K562 (cell line): ENCODE measurements at regions not wholly inside any gene's neighbourhood (a gene's known extent, or its start where the extent isn't known, plus 50 kb on each side); places are given as distances from the start of the nearest gene placed in this dataset.

Experiments used
- ATAC-seq: fragments of 200-7000 bp; cut with Tn5 transposase; 3 replicates; pipeline ENCODE4 v1.9.1; 2020; ENCODE audit warnings: moderate library complexity
- BruUV-seq: library from RNA; stranded (reverse); fragments of 400-500 nt; replicated peaks from 2 replicates; lab custom pipeline; 2021; lab: Mats Ljungman, UMichigan
- CTCF ChIA-PET: fragments of 300-600 bp; formaldehyde crosslinking; extraction: SDS; loops from one replicate; lab custom pipeline; 2021; ENCODE audit warnings: low intra/inter-chr PET ratio; lab: Yijun Ruan, JAX
- POLR2A ChIA-PET: fragments of 300-600, 350-650 bp; sonication (Branson Sonifier 250); formaldehyde crosslinking; extraction: SDS; loops from one replicate; lab custom pipeline; 2021; ENCODE audit warnings: antibody characterized with exemption, inconsistent platforms; lab: Yijun Ruan, JAX
- DNase-seq, 4 experiments: peaks; one replicate each; pipeline versions ENCODE4 v3.0.0 to v3.0.0-alpha.2; 2011 to 2018; ENCODE audit warnings: low spot score in 3 of 4, mixed read lengths in 3 of 4; ENCODE audit errors: extremely low read depth in 1 of 4
- FAIRE-seq: peaks from 2 replicates; lab custom pipeline; 2011; peaks lifted over from hg19 to GRCh38; lab: Jason Lieb, UNC
- H2AFZ ChIP-seq: 2 replicates; pipeline ENCODE4 v1.6.0; 2011; ENCODE audit warnings: low read depth, low read length, control low read depth, inconsistent platforms
- H3K27ac ChIP-seq: fragments of 200-600 bp; 3 replicates; pipeline ENCODE4 v1.8.0; 2011; ENCODE audit warnings: low read depth, mild to moderate bottlenecking, control low read depth, inconsistent platforms, low read length, moderate library complexity, mixed read lengths; ENCODE audit errors: extremely low read depth
- H3K27me3 ChIP-seq, 2 experiments: fragments of 300-600 bp in 1 of 2; 2 replicates in 1 of 2; 3 replicates in 1 of 2; pipeline versions ENCODE4 v1.6.0 to v1.8.0; 2011; ENCODE audit warnings: inconsistent platforms in 2 of 2, low read length in 2 of 2, mild to moderate bottlenecking in 1 of 2, mixed read lengths in 1 of 2, moderate library complexity in 1 of 2; ENCODE audit not compliant: control insufficient read depth in 2 of 2, insufficient read depth in 2 of 2
- H3K36me3 ChIP-seq: fragments of 300-600 bp; 3 replicates; pipeline ENCODE4 v1.8.0; 2011; ENCODE audit warnings: mild to moderate bottlenecking, low read length, inconsistent platforms; ENCODE audit not compliant: control insufficient read depth, insufficient read depth
- H3K4me1 ChIP-seq, 2 experiments: fragments of 200-600 bp in 1 of 2; replicated peaks in 1 of 2; 2 replicates in 1 of 2; 3 replicates in 1 of 2; pipeline versions ENCODE4 v1.5.1 to v1.8.0; 2011; ENCODE audit warnings: inconsistent platforms in 2 of 2, low read length in 2 of 2, mild to moderate bottlenecking in 1 of 2, mixed read lengths in 1 of 2, moderate library complexity in 1 of 2; ENCODE audit not compliant: control insufficient read depth in 2 of 2, insufficient read depth in 2 of 2
- H3K4me2 ChIP-seq: 2 replicates; pipeline ENCODE4 v1.6.1; 2011; ENCODE audit warnings: low read length, control low read depth, inconsistent platforms, mixed read lengths; ENCODE audit not compliant: insufficient read depth
- H3K4me3 ChIP-seq: fragments of 200-600 bp; sonication (generic), shearing (Covaris generic); 2 replicates; pipeline ENCODE4 v1.5.1; 2016; ENCODE audit warnings: control low read depth, inconsistent platforms
- H3K79me2 ChIP-seq: fragments of 200-600 bp; 3 replicates; pipeline ENCODE4 v1.8.0; 2011; ENCODE audit warnings: low read length, inconsistent platforms; ENCODE audit not compliant: control insufficient read depth, insufficient read depth
- H3K9ac ChIP-seq, 2 experiments: 2 replicates each; pipeline versions ENCODE4 v1.6.0 to v1.6.1; 2011; ENCODE audit warnings: low read depth in 2 of 2, low read length in 2 of 2, control low read depth in 1 of 2, inconsistent platforms in 1 of 2, mild to moderate bottlenecking in 1 of 2, mixed read lengths in 1 of 2; ENCODE audit not compliant: insufficient read depth in 1 of 2
- H3K9me1 ChIP-seq: one replicate; pipeline ENCODE4 v1.6.0; 2011; ENCODE audit warnings: inconsistent platforms, mild to moderate bottlenecking, low read length, moderate library complexity; ENCODE audit not compliant: control insufficient read depth, insufficient read depth
- H3K9me3 ChIP-seq: replicated peaks from 2 replicates; pipeline ENCODE4 v1.5.1; 2011; ENCODE audit warnings: low read depth, low read length, inconsistent platforms; ENCODE audit not compliant: control insufficient read depth, insufficient read depth
- H4K20me1 ChIP-seq: replicated peaks from 2 replicates; pipeline ENCODE4 v1.6.1; 2011; ENCODE audit warnings: low read length, inconsistent platforms, mixed read lengths; ENCODE audit not compliant: control insufficient read depth, insufficient read depth
- ESRRA ChIP-seq: fragments of 450-650 bp; IDR thresholded peaks from 2 replicates; pipeline ENCODE4 v1.6.1; 2014; ENCODE audit warnings: low read depth, mild to moderate bottlenecking, moderate library complexity, borderline replicate concordance
- FOXM1 ChIP-seq, 2 experiments: fragments of 450-650 bp in 1 of 2; sonication (generic) in 1 of 2; formaldehyde crosslinking in 1 of 2; IDR thresholded peaks; 2 replicates each; pipeline versions ENCODE4 v1.6.1 to v1.9.0; 2017 to 2022; ENCODE audit warnings: low read depth in 2 of 2, mild to moderate bottlenecking in 2 of 2, missing genetic modification reagents in 1 of 2, moderate library complexity in 1 of 2
- HDGF ChIP-seq: fragments of 450-650 bp; IDR thresholded peaks from 2 replicates; pipeline ENCODE4 v1.6.1; 2016
- HNRNPUL1 ChIP-seq: fragments of 200-400 bp; formaldehyde crosslinking; IDR thresholded peaks from 2 replicates; pipeline ENCODE4 v1.6.1; 2017; ENCODE audit warnings: low read length
- KHSRP ChIP-seq: fragments of 450-650 bp; IDR thresholded peaks from 2 replicates; pipeline ENCODE4 v1.6.1; 2017
- LEF1 ChIP-seq: fragments of 450-650 bp; IDR thresholded peaks from 2 replicates; pipeline ENCODE4 v1.6.1; 2016; ENCODE audit warnings: mild to moderate bottlenecking
- MAFG ChIP-seq: fragments of 450-650 bp; conservative IDR thresholded peaks from 2 replicates; pipeline ENCODE4 v1.6.1; 2016; ENCODE audit warnings: missing genetic modification characterization, missing compliant biosample characterization
- MAFK ChIP-seq: IDR thresholded peaks from 2 replicates; pipeline ENCODE4 v1.6.1; 2011; ENCODE audit warnings: low read length, improper control_type of control experiment
- NFYB ChIP-seq: IDR thresholded peaks from 2 replicates; pipeline ENCODE4 v1.6.1; 2011; ENCODE audit warnings: mild to moderate bottlenecking, moderate library complexity; ENCODE audit not compliant: insufficient read length; ENCODE audit errors: extremely low read depth
- PHB ChIP-seq: fragments of 250-450 bp; sonication (Bioruptor Pico); IDR thresholded peaks from 2 replicates; pipeline ENCODE4 v1.5.0; 2021
- SMARCB1 ChIP-seq: IDR thresholded peaks from 2 replicates; pipeline ENCODE4 v1.6.1; 2011; ENCODE audit warnings: improper control_type of control experiment, low read depth; ENCODE audit not compliant: insufficient read length
- SRSF1 ChIP-seq: fragments of 200-400 bp; formaldehyde crosslinking; IDR thresholded peaks from 2 replicates; pipeline ENCODE4 v1.6.1; 2017; ENCODE audit warnings: mild to moderate bottlenecking, low read depth, low read length, moderate library complexity
- ZBTB1 ChIP-seq: sonication (generic); formaldehyde crosslinking; IDR thresholded peaks from 2 replicates; pipeline ENCODE4 v1.8.1; 2023; ENCODE audit warnings: missing genetic modification reagents, low read depth, mild to moderate bottlenecking, borderline replicate concordance
- ZFX ChIP-seq: sonication (generic); formaldehyde crosslinking; IDR thresholded peaks from 2 replicates; pipeline ENCODE4 v1.8.0; 2022; ENCODE audit warnings: mild to moderate bottlenecking, missing genetic modification reagents, moderate library complexity
- ZNF316 ChIP-seq: fragments of 450-650 bp; IDR thresholded peaks from 2 replicates; pipeline ENCODE4 v1.6.1; 2016
- ZNF551 ChIP-seq: fragments of 250-450 bp; sonication (Bioruptor Pico); IDR thresholded peaks from 2 replicates; pipeline ENCODE4 v1.5.0; 2021; ENCODE audit warnings: mild to moderate bottlenecking, moderate library complexity
- whole genome bisulfite sequencing: fragments of 100-300 bp; shearing (Covaris generic); methylation state at CpG from one replicate; pipeline ENCODE4 v1.1.6; 2016; ENCODE audit warnings: low coverage, mixed read lengths; ENCODE audit not compliant: insufficient coverage; ENCODE audit errors: missing lambda C conversion rate; 5-methylcytosine and 5-hydroxymethylcytosine counted together
- in situ Hi-C: fragments of 300-500 bp; cut with MboI; formaldehyde crosslinking; loops from 4 replicates; pipeline ENCODE4 v1.15.0; 2018; ENCODE audit warnings: inconsistent platforms, mixed read lengths
- intact Hi-C: fragments of 100-400 bp; cut with micrococcal nuclease; formaldehyde crosslinking; loops from 2 replicates; pipeline ENCODE4 v1.14.2; 2022
- TF ChIP-seq, protein P1 (sequence below): fragments of 250-450 bp; sonication (Bioruptor Pico); IDR thresholded peaks from 2 replicates; pipeline ENCODE4 v1.9.0; 2021; ENCODE audit warnings: mild to moderate bottlenecking, inconsistent platforms
- TF ChIP-seq, protein P2 (sequence below): sonication (generic); formaldehyde crosslinking; IDR thresholded peaks from 2 replicates; pipeline ENCODE4 v1.8.1; 2022; ENCODE audit warnings: missing genetic modification reagents
- TF ChIP-seq, protein P3 (sequence below): sonication (generic); formaldehyde crosslinking; IDR thresholded peaks from 2 replicates; pipeline ENCODE4 v1.8.0; 2022; ENCODE audit warnings: mild to moderate bottlenecking, low read depth, missing genetic modification reagents
- TF ChIP-seq, protein P4 (sequence below): fragments of 250-450 bp; sonication (Bioruptor Pico); IDR thresholded peaks from 2 replicates; pipeline ENCODE4 v1.4.0; 2020

DNA sequence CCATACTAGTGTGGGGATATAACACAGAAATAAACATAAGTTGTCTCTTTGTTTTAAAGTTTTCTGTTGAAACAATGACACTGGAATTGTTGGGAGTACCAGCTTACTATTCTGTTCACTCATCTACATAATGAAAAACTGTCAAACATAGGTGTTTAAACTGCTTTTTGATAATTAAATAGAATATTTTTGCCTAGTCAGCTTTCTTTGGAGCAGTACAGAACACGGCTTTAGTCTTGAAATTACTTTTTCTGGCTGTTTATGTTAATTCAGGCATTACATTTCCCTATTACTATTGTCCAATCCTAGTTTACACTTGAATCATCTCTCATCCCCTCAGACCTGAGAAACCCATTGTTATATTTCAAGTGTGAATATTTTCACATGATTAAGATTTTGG is 73.0 kb downstream of the FAM47B start (continued):
- TF ChIP-seq, protein P1, sequence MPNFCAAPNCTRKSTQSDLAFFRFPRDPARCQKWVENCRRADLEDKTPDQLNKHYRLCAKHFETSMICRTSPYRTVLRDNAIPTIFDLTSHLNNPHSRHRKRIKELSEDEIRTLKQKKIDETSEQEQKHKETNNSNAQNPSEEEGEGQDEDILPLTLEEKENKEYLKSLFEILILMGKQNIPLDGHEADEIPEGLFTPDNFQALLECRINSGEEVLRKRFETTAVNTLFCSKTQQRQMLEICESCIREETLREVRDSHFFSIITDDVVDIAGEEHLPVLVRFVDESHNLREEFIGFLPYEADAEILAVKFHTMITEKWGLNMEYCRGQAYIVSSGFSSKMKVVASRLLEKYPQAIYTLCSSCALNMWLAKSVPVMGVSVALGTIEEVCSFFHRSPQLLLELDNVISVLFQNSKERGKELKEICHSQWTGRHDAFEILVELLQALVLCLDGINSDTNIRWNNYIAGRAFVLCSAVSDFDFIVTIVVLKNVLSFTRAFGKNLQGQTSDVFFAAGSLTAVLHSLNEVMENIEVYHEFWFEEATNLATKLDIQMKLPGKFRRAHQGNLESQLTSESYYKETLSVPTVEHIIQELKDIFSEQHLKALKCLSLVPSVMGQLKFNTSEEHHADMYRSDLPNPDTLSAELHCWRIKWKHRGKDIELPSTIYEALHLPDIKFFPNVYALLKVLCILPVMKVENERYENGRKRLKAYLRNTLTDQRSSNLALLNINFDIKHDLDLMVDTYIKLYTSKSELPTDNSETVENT (CRISPR knock-in tag) = no peak
- TF ChIP-seq NFYB (no peak), MAFG (tag) (peak; percentile 23; the same call in 1 of the 2 replicates), MAFK (peak; percentile 60), ZBTB1 (no peak), SMARCB1 (no peak)

DNA sequence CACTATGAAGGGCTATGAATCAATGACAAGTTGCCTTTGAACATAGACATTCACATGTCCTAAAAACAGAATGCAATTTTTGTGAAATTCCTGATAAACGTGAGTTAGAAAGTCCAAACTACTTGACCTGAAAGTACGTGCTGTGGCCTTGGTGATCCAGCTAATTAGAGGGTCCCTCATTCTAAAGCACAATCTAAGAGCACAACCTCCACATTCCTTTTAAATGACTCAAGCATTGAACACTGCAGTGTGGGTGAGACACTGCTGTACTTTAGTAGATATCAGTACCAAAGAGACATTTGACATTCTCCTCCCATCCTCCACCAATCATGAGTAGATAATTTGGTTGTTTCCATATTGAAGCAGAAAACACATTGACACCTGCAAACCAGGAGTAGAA is 73.5 kb downstream of the FAM47B start:
- H3K9ac ChIP-seq = no peak overlapping the region
- H3K4me3 ChIP-seq = no peak overlapping the region
- in situ Hi-C loops (no loop called here), intact Hi-C loops (no loop called here)
- H3K36me3 ChIP-seq = no peaks in the 10 kb centered on the region
- WGBS = 0% methylated on average over 2 of the region's 2 CpGs
- H3K9me3 ChIP-seq = no peaks in the 10 kb centered on the region
- no peak for DNase-seq
- no peaks in the 10 kb centered on the region for H3K27me3 ChIP-seq
- no peak for ATAC-seq
- POLR2A ChIA-PET = no interaction called here
- no peaks in the 10 kb centered on the region for H3K4me1 ChIP-seq
- FAIRE-seq = no peak
- no TSS peak for BruUV-seq
- H4K20me1 ChIP-seq = no peaks in the 10 kb centered on the region
- H3K9me1 ChIP-seq = no peaks in the 10 kb centered on the region
- CTCF ChIA-PET = no interaction called here
- H3K4me2 ChIP-seq = no peak overlapping the region
- no peaks in the 10 kb centered on the region for H3K79me2 ChIP-seq
- H2AFZ ChIP-seq = no peak overlapping the region
- H3K27ac ChIP-seq = no peak overlapping the region
- TF ChIP-seq, protein P2, sequence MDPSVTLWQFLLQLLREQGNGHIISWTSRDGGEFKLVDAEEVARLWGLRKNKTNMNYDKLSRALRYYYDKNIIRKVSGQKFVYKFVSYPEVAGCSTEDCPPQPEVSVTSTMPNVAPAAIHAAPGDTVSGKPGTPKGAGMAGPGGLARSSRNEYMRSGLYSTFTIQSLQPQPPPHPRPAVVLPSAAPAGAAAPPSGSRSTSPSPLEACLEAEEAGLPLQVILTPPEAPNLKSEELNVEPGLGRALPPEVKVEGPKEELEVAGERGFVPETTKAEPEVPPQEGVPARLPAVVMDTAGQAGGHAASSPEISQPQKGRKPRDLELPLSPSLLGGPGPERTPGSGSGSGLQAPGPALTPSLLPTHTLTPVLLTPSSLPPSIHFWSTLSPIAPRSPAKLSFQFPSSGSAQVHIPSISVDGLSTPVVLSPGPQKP (CRISPR knock-in tag) = no peak
- TF ChIP-seq PHB (CRISPR knock-in tag) (no peak), LEF1 (no peak), HNRNPUL1 (no peak), ZFX (CRISPR knock-in tag) (no peak), SRSF1 (no peak), ESRRA (no peak), KHSRP (no peak), HDGF (no peak), ZNF551 (no peak), FOXM1 (IDR thresholded peaks at IDR 0.05; ENCODE audit: low read depth) (no peak), FOXM1 (CRISPR knock-in tag; IDR thresholded peaks at IDR 0.05; ENCODE audit: low read depth) (no peak), ZNF316 (no peak)
- TF ChIP-seq, protein P3, sequence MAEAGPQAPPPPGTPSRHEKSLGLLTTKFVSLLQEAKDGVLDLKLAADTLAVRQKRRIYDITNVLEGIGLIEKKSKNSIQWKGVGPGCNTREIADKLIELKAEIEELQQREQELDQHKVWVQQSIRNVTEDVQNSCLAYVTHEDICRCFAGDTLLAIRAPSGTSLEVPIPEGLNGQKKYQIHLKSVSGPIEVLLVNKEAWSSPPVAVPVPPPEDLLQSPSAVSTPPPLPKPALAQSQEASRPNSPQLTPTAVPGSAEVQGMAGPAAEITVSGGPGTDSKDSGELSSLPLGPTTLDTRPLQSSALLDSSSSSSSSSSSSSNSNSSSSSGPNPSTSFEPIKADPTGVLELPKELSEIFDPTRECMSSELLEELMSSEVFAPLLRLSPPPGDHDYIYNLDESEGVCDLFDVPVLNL (CRISPR knock-in tag) = no peak
- TF ChIP-seq, protein P4, sequence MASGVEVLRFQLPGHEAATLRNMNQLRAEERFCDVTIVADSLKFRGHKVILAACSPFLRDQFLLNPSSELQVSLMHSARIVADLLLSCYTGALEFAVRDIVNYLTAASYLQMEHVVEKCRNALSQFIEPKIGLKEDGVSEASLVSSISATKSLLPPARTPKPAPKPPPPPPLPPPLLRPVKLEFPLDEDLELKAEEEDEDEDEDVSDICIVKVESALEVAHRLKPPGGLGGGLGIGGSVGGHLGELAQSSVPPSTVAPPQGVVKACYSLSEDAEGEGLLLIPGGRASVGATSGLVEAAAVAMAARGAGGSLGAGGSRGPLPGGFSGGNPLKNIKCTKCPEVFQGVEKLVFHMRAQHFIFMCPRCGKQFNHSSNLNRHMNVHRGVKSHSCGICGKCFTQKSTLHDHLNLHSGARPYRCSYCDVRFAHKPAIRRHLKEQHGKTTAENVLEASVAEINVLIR (CRISPR knock-in tag) = no peak
